ENCODE measurements at regions not wholly inside any gene's neighbourhood (a gene's known extent, or its start where the extent isn't known, plus 50 kb on each side); places are given as distances from the start of the nearest gene placed in this dataset.

GRCh38 chr10:83636826-83637225 is 502.5 kb upstream of the GHITM start:
- in situ Hi-C loops (cut with HindIII; ENCODE audit: low sequenced_read_pairs) = no loop called here

GRCh38 chr10:83647526-83647925 is 491.8 kb upstream of the GHITM start:
- in situ Hi-C loops (cut with HindIII; ENCODE audit: low sequenced_read_pairs) = no loop called here

- in situ Hi-C loops (cut with HindIII; ENCODE audit: low sequenced_read_pairs) = no loop called here
Measured at GRCh38 chr10:83648201-83648600, 491.1 kb upstream of the GHITM start.

GRCh38 chr10:83649471-83649870 is 489.8 kb upstream of the GHITM start:
- in situ Hi-C loops (cut with HindIII; ENCODE audit: low sequenced_read_pairs) = no loop called here

GRCh38 chr10:83654689-83655088 is 484.6 kb upstream of the GHITM start:
- in situ Hi-C loops (cut with HindIII; ENCODE audit: low sequenced_read_pairs) = no loop called here

- in situ Hi-C loops (cut with HindIII; ENCODE audit: low sequenced_read_pairs) = no loop called here
Measured at GRCh38 chr10:83656924-83657323, 482.4 kb upstream of the GHITM start.

- in situ Hi-C loops (cut with HindIII; ENCODE audit: low sequenced_read_pairs) = no loop called here
Measured at GRCh38 chr10:83657487-83657886, 481.8 kb upstream of the GHITM start.

- in situ Hi-C loops (cut with HindIII; ENCODE audit: low sequenced_read_pairs) = no loop called here
Measured at GRCh38 chr10:83663918-83664317, 475.4 kb upstream of the GHITM start.

- in situ Hi-C loops (cut with HindIII; ENCODE audit: low sequenced_read_pairs) = no loop called here
Measured at GRCh38 chr10:83666762-83667161, 472.5 kb upstream of the GHITM start.

- in situ Hi-C loops (cut with HindIII; ENCODE audit: low sequenced_read_pairs) = no loop called here
Measured at GRCh38 chr10:83667594-83667993, 471.7 kb upstream of the GHITM start.

GRCh38 chr10:83673316-83673715 is 466.0 kb upstream of the GHITM start:
- in situ Hi-C loops (cut with HindIII; ENCODE audit: low sequenced_read_pairs) = no loop called here

- in situ Hi-C loops (cut with HindIII; ENCODE audit: low sequenced_read_pairs) = no loop called here
Measured at GRCh38 chr10:83677795-83678194, 461.5 kb upstream of the GHITM start.

- in situ Hi-C loops (cut with HindIII; ENCODE audit: low sequenced_read_pairs) = no loop called here
Measured at GRCh38 chr10:83678850-83679249, 460.5 kb upstream of the GHITM start.

- in situ Hi-C loops (cut with HindIII; ENCODE audit: low sequenced_read_pairs) = no loop called here
Measured at GRCh38 chr10:83680470-83680891, 458.8 kb upstream of the GHITM start.

GRCh38 chr10:83682414-83682813 is 456.9 kb upstream of the GHITM start:
- in situ Hi-C loops (cut with HindIII; ENCODE audit: low sequenced_read_pairs) = no loop called here

GRCh38 chr10:83685458-83685857 is 453.9 kb upstream of the GHITM start:
- in situ Hi-C loops (cut with HindIII; ENCODE audit: low sequenced_read_pairs) = no loop called here

GRCh38 chr10:83691791-83692596 is 447.3 kb upstream of the GHITM start:
- in situ Hi-C loops (cut with HindIII; ENCODE audit: low sequenced_read_pairs) = no loop called here

GRCh38 chr10:83698899-83699298 is 440.4 kb upstream of the GHITM start:
- in situ Hi-C loops (cut with HindIII; ENCODE audit: low sequenced_read_pairs) = no loop called here

GRCh38 chr10:83701799-83702198 is 437.5 kb upstream of the GHITM start:
- in situ Hi-C loops (cut with HindIII; ENCODE audit: low sequenced_read_pairs) = no loop called here

- in situ Hi-C loops (cut with HindIII; ENCODE audit: low sequenced_read_pairs) = no loop called here
Measured at GRCh38 chr10:83702731-83703130, 436.6 kb upstream of the GHITM start.

GRCh38 chr10:83706120-83706519 is 433.2 kb upstream of the GHITM start:
- in situ Hi-C loops (cut with HindIII; ENCODE audit: low sequenced_read_pairs) = no loop called here

- in situ Hi-C loops (cut with HindIII; ENCODE audit: low sequenced_read_pairs) = no loop called here
Measured at GRCh38 chr10:83706952-83707582, 432.2 kb upstream of the GHITM start.

Data from DLD1 (cell line).